ENCODE measurements at regions not wholly inside any gene's neighbourhood (a gene's known extent, or its start where the extent isn't known, plus 50 kb on each side); places are given as distances from the start of the nearest gene placed in this dataset.
"Not testable (repeated sequence)": the region's sequence is repeated elsewhere in the genome, so short reads cannot be mapped to it uniquely, and the experiment has no call there.

GRCh38 chr4:45482346-45482745, 641.5 kb downstream of the GABRG1 start:
- DNase-seq (ENCODE audit: low spot score), result no peak

GRCh38 chr4:45477311-45477733, 646.5 kb downstream of the GABRG1 start:
- no peak for DNase-seq (ENCODE audit: low spot score)

- no peak for DNase-seq (ENCODE audit: low spot score)
Measured at GRCh38 chr4:45475548-45475947, 648.3 kb downstream of the GABRG1 start.

GRCh38 chr4:45472490-45472889, 651.4 kb downstream of the GABRG1 start:
- no peak for DNase-seq (ENCODE audit: low spot score)

GRCh38 chr4:45471335-45471734, 652.5 kb downstream of the GABRG1 start:
- DNase-seq (ENCODE audit: low spot score), result no peak

GRCh38 chr4:45467157-45467556, 656.7 kb downstream of the GABRG1 start:
- DNase-seq (ENCODE audit: low spot score), result no peak

- not testable (repeated sequence) for DNase-seq (ENCODE audit: low spot score)
Measured at GRCh38 chr4:45460157-45460556, 663.7 kb downstream of the GABRG1 start.

GRCh38 chr4:45455217-45455616, 668.6 kb downstream of the GABRG1 start:
- DNase-seq (ENCODE audit: low spot score), result no peak

GRCh38 chr4:45453258-45453853, 670.5 kb downstream of the GABRG1 start:
- peak; percentile 2 for DNase-seq (ENCODE audit: low spot score)

GRCh38 chr4:45442466-45442865, 681.4 kb downstream of the GABRG1 start:
- DNase-seq (ENCODE audit: low spot score), result no peak

- no peak for DNase-seq (ENCODE audit: low spot score)
Measured at GRCh38 chr4:45438047-45438446, 685.8 kb downstream of the GABRG1 start.

- no peak for DNase-seq (ENCODE audit: low spot score)
Measured at GRCh38 chr4:45437381-45437780, 686.5 kb downstream of the GABRG1 start.

- no peak for DNase-seq (ENCODE audit: low spot score)
Measured at GRCh38 chr4:45425135-45425534, 698.7 kb downstream of the GABRG1 start.

- no peak for DNase-seq (ENCODE audit: low spot score)
Measured at GRCh38 chr4:45423896-45424295, 697.5 kb upstream of the GNPDA2 start.

- DNase-seq (ENCODE audit: low spot score), result not testable (repeated sequence)
Measured at GRCh38 chr4:45420091-45420674, 693.8 kb upstream of the GNPDA2 start.

GRCh38 chr4:45410701-45411210, 684.4 kb upstream of the GNPDA2 start:
- DNase-seq (ENCODE audit: low spot score), result no peak

- no peak for DNase-seq (ENCODE audit: low spot score)
Measured at GRCh38 chr4:45409536-45409935, 683.2 kb upstream of the GNPDA2 start.

GRCh38 chr4:45408996-45409395, 682.6 kb upstream of the GNPDA2 start:
- no peak for DNase-seq (ENCODE audit: low spot score)

GRCh38 chr4:45399116-45399515, 672.8 kb upstream of the GNPDA2 start:
- no peak for DNase-seq (ENCODE audit: low spot score)

GRCh38 chr4:45385306-45385705, 659.0 kb upstream of the GNPDA2 start:
- DNase-seq (ENCODE audit: low spot score), result no peak

- DNase-seq (ENCODE audit: low spot score), result no peak
Measured at GRCh38 chr4:45370408-45370807, 644.1 kb upstream of the GNPDA2 start.

- DNase-seq (ENCODE audit: low spot score), result no peak
Measured at GRCh38 chr4:45368832-45369231, 642.5 kb upstream of the GNPDA2 start.

- no peak for DNase-seq (ENCODE audit: low spot score)
Measured at GRCh38 chr4:45363931-45364330, 637.6 kb upstream of the GNPDA2 start.
